ENCODE measurements at regions not wholly inside any gene's neighbourhood (a gene's known extent, or its start where the extent isn't known, plus 50 kb on each side); places are given as distances from the start of the nearest gene placed in this dataset.

DNA sequence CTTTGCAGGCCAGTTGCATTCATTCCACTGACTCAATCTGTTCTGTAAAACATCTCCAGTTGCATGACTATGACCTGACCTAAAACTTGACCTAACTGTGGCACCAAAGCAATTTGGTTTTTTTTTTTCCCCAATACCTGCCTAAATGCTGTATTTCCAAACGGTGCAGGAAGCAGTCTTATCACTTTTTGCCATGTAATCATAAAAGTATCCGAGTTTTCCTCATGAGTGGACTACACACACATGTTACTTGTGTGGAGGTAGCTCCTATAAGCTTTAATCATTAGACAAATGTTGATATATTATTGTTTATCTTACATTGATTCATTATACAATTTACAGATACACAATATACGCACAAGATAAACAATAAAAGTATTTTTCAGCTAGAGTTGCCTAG lies 373.7 kb downstream of the BTBD3 start:
- no peak overlapping the region for H4K91ac ChIP-seq (ENCODE audit: insufficient read length, low read depth, low read length)
- no peaks in the 10 kb centered on the region for H3K27me3 ChIP-seq (ENCODE audit: insufficient read depth, low read length)
- H2BK20ac ChIP-seq (ENCODE audit: low read depth, low read length, poor library complexity, severe bottlenecking) = no peak overlapping the region
- H3K23ac ChIP-seq (ENCODE audit: insufficient read length, low read depth, low read length) = no peak overlapping the region
- H3K4me2 ChIP-seq (ENCODE audit: insufficient read depth, insufficient read length, low read length) = no peak overlapping the region
- H2BK15ac ChIP-seq (ENCODE audit: low read depth, low read length) = no peak overlapping the region
- no peak overlapping the region for H2BK12ac ChIP-seq (ENCODE audit: insufficient read length, low read depth, low read length)
- no peak overlapping the region for H3K14ac ChIP-seq (ENCODE audit: insufficient read depth, low read length)
- no peaks in the 10 kb centered on the region for H3K79me2 ChIP-seq (ENCODE audit: insufficient read depth, low read length)
- Mint-ChIP-seq H3K27me3 (ENCODE audit: low read depth) (no peaks in the 10 kb centered on the region), H3K9me3 (peaks cover 0 to 2% of the 10 kb centered on the region in 2 experiments; a peak in 1 of 5 replicates), H3K4me3 (no peak overlapping the region), H3K36me3 (ENCODE audit: insufficient read depth in 1 of 3, low read depth in 3 of 3) (no peaks in the 10 kb centered on the region), H3K4me1 (peaks cover 4 to 14% of the 10 kb centered on the region in 2 experiments; a peak in 3 of 4 replicates), H3K27ac (no peak overlapping the region)
- H2BK120ac ChIP-seq (ENCODE audit: low read depth, low read length, poor library complexity, severe bottlenecking) = no peak overlapping the region
- H3K9me3 ChIP-seq (ENCODE audit: control insufficient read depth, low read depth, low read length) = no peaks in the 10 kb centered on the region
- H3K4me1 ChIP-seq (ENCODE audit: insufficient read depth, low read length) = no peaks in the 10 kb centered on the region; the same call in 1 of the 2 replicates
- H3K79me1 ChIP-seq (ENCODE audit: insufficient read depth, low read depth, low read length, poor library complexity, severe bottlenecking) = no peaks in the 10 kb centered on the region
- H4K5ac ChIP-seq (ENCODE audit: insufficient read length, low read depth, low read length) = no peak overlapping the region
- H3K27ac ChIP-seq (ENCODE audit: insufficient read length, low read depth, low read length) = no peak overlapping the region
- no CpG with 5 or more reads among the region's 3 CpGs for WGBS (ENCODE audit: extremely low coverage, insufficient read length, low lambda C conversion rate)
- no peak overlapping the region for H4K8ac ChIP-seq (replicated peaks; ENCODE audit: insufficient read length, low read depth, low read length)
- H3K56ac ChIP-seq (ENCODE audit: insufficient read length, low read depth, low read length) = no peak overlapping the region
- TF ChIP-seq, protein P1, sequence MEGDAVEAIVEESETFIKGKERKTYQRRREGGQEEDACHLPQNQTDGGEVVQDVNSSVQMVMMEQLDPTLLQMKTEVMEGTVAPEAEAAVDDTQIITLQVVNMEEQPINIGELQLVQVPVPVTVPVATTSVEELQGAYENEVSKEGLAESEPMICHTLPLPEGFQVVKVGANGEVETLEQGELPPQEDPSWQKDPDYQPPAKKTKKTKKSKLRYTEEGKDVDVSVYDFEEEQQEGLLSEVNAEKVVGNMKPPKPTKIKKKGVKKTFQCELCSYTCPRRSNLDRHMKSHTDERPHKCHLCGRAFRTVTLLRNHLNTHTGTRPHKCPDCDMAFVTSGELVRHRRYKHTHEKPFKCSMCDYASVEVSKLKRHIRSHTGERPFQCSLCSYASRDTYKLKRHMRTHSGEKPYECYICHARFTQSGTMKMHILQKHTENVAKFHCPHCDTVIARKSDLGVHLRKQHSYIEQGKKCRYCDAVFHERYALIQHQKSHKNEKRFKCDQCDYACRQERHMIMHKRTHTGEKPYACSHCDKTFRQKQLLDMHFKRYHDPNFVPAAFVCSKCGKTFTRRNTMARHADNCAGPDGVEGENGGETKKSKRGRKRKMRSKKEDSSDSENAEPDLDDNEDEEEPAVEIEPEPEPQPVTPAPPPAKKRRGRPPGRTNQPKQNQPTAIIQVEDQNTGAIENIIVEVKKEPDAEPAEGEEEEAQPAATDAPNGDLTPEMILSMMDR (conservative IDR thresholded peaks at IDR 0.05) = no peak
- no peak overlapping the region for H2AK5ac ChIP-seq (ENCODE audit: insufficient read length, low read length)
- no peak overlapping the region for H2BK5ac ChIP-seq (ENCODE audit: insufficient read length, low read length)
- H3K18ac ChIP-seq (ENCODE audit: insufficient read length, low read depth, low read length) = no peak overlapping the region
- no peak for DNase-seq
- H2AFZ ChIP-seq (ENCODE audit: low read length) = no peak overlapping the region
- no peaks in the 10 kb centered on the region for H4K20me1 ChIP-seq (ENCODE audit: control insufficient read depth, insufficient read depth, insufficient read length)
- no peak overlapping the region for H3K9ac ChIP-seq (ENCODE audit: extremely low read depth, insufficient read length, low read length)
- H3K23me2 ChIP-seq (ENCODE audit: insufficient read length, low read depth, low read length, poor library complexity, severe bottlenecking) = no peaks in the 10 kb centered on the region
- no peak overlapping the region for H3K4ac ChIP-seq (ENCODE audit: low read depth, low read length)
- no peak overlapping the region for H3T11ph ChIP-seq (ENCODE audit: low read length)
